ENCODE measurements at regions not wholly inside any gene's neighbourhood (a gene's known extent, or its start where the extent isn't known, plus 50 kb on each side); places are given as distances from the start of the nearest gene placed in this dataset.

DNA sequence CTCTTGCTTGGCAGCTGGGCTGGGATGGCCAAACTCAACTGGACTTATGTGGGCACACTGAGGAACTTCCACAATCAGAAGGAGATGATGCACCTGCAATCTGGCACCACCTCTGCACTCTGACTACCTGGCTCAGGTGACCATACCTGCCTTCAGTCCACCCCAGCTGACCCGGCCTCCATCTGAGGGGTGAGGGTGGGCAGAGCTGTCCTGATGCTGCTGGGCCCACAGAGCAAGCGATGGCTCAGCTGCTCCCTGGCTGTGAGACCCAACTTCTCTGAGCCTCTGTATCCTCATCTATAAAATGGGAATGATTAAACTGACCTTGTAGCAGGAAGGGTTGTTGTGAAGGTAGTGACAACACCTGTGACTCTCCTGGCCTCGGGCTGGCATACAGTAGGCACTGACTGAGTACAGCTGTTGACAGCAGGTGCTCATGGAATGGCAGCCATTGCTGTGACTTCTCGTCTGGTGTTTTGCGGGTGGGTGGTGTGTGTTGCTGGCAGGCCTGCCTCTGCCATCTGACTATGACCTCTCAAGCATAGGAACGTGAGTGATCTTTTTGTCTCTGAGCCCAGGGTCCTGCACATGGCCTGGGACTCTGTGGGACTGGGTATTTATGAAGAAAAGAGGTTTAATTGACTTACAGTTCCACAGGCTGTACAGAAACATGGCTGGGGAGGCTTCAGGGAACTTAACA, 438.5 kb downstream of the PTPRU start:
- H3K27ac ChIP-seq (ENCODE audit: low read depth in 1 of 2, low read length in 1 of 2), result no peak overlapping the region
- 96 to 97% methylated on average over 6 of the region's 6 CpGs for WGBS, 2 donors
- no peaks in the 10 kb centered on the region for H3K9me3 ChIP-seq (ENCODE audit: control insufficient read depth in 4 of 4, insufficient read depth in 3 of 4, low read length in 3 of 4)
- no peaks in the 10 kb centered on the region for H3K4me1 ChIP-seq (ENCODE audit: control insufficient read depth in 5 of 5, insufficient read depth in 5 of 5, low read length in 5 of 5)
- no peak overlapping the region for H3K4me3 ChIP-seq
- peaks cover 0 to under 1% (median 0%) of the 10 kb centered on the region in 3 donors for H3K27me3 ChIP-seq (ENCODE audit: control insufficient read depth in 3 of 3, insufficient read depth in 3 of 3, low read length in 2 of 3)
- H3K9ac ChIP-seq (ENCODE audit: insufficient read depth in 1 of 2, low read length in 2 of 2), result no peak overlapping the region
- TF ChIP-seq CTCF (IDR thresholded peaks at IDR 0.05; ENCODE audit: control extremely low read depth, extremely low read depth), result no peak
- ATAC-seq (ENCODE audit: insufficient read depth, low FRiP score) (no peak), DNase-seq (no peak)
- H3K36me3 ChIP-seq (ENCODE audit: control insufficient read depth in 4 of 4, insufficient read depth in 4 of 4, low read length in 4 of 4), result no peaks in the 10 kb centered on the region

GRCh38 chr1:29673669-29674626, 437.6 kb downstream of the PTPRU start:
- Histone ChIP-seq H3K27ac (ENCODE audit: low read depth in 1 of 2, low read length in 1 of 2) (no peak overlapping the region), H3K9me3 (ENCODE audit: control insufficient read depth in 4 of 4, insufficient read depth in 3 of 4, low read length in 3 of 4) (no peaks in the 10 kb centered on the region), H3K36me3 (ENCODE audit: control insufficient read depth in 4 of 4, insufficient read depth in 4 of 4, low read length in 4 of 4) (no peaks in the 10 kb centered on the region), H3K27me3 (ENCODE audit: control insufficient read depth in 3 of 3, insufficient read depth in 3 of 3, low read length in 2 of 3) (peaks cover 0 to 3% (median 0%) of the 10 kb centered on the region in 3 donors), H3K4me1 (ENCODE audit: control insufficient read depth in 5 of 5, insufficient read depth in 5 of 5, low read length in 5 of 5) (no peaks in the 10 kb centered on the region), H3K4me3 (no peak overlapping the region), H3K9ac (ENCODE audit: insufficient read depth in 1 of 2, low read length in 2 of 2) (no peak overlapping the region)
- DNase-seq (no peak), ATAC-seq (ENCODE audit: insufficient read depth, low FRiP score) (no peak)
- 75 to 86% methylated on average over 6 of the region's 6 CpGs for WGBS, 2 donors
- no peak for TF ChIP-seq CTCF (IDR thresholded peaks at IDR 0.05; ENCODE audit: control extremely low read depth, extremely low read depth)

DNA sequence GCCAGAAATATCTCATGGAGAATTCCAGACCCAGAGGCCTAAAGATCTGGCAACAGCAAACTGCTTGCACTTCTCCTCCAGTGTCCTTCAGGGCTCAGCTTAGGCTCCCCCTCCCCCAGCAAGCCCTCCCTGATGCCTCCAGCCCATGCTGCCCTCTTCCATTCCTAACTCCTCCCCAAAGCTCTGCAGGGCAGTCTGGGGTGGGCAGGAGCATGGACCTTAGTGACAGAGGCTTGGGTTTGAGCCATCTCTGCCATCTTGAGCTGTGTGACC, 436.8 kb downstream of the PTPRU start:
- H3K36me3 ChIP-seq (ENCODE audit: control insufficient read depth in 4 of 4, insufficient read depth in 4 of 4, low read length in 4 of 4), result no peaks in the 10 kb centered on the region
- no peak overlapping the region for H3K4me3 ChIP-seq
- no peaks in the 10 kb centered on the region for H3K9me3 ChIP-seq (ENCODE audit: control insufficient read depth in 4 of 4, insufficient read depth in 3 of 4, low read length in 3 of 4)
- no peak for DNase-seq
- peaks cover 0 to 6% (median 0%) of the 10 kb centered on the region in 3 donors for H3K27me3 ChIP-seq (ENCODE audit: control insufficient read depth in 3 of 3, insufficient read depth in 3 of 3, low read length in 2 of 3)
- no peak overlapping the region for H3K27ac ChIP-seq (ENCODE audit: low read depth in 1 of 2, low read length in 1 of 2)
- no peaks in the 10 kb centered on the region for H3K4me1 ChIP-seq (ENCODE audit: control insufficient read depth in 5 of 5, insufficient read depth in 5 of 5, low read length in 5 of 5)
- TF ChIP-seq CTCF (IDR thresholded peaks at IDR 0.05; ENCODE audit: control extremely low read depth, extremely low read depth), result no peak
- ATAC-seq (ENCODE audit: insufficient read depth, low FRiP score), result no peak
- no peak overlapping the region for H3K9ac ChIP-seq (ENCODE audit: insufficient read depth in 1 of 2, low read length in 2 of 2)
